B cell (primary cell): ENCODE measurements at regions not wholly inside any gene's neighbourhood (a gene's known extent, or its start where the extent isn't known, plus 50 kb on each side); places are given as distances from the start of the nearest gene placed in this dataset.

Source experiments
- ATAC-seq: fragments of 200-7000 bp; cut with Tn5 transposase; one replicate; pipeline ENCODE4 v1.10.0; 2021; ENCODE audit warnings: low read depth, mild to moderate bottlenecking, moderate number of reproducible peaks, moderate library complexity
- CTCF ChIA-PET: fragments of 350-600 bp; sonication (Branson Sonifier 250); formaldehyde crosslinking; loops from one replicate; lab custom pipeline; 2021; ENCODE audit warnings: antibody characterized with exemption, inconsistent platforms; lab: Charles Lee
- POLR2A ChIA-PET: fragments of 350-600 bp; sonication (Branson Sonifier 250); formaldehyde crosslinking; loops from one replicate; lab custom pipeline; 2021; ENCODE audit warnings: antibody characterized with exemption; lab: Charles Lee
- DNase-seq: peaks from one replicate; pipeline ENCODE4 v3.0.0; 2013
- H2AFZ ChIP-seq: 2 replicates; pipeline ENCODE4 v1.6.1; 2012; ENCODE audit warnings: mild to moderate bottlenecking, low read depth, low read length; ENCODE audit not compliant: insufficient read depth, poor library complexity, severe bottlenecking
- H3K27ac ChIP-seq, 2 donors: 1 replicate in 1 of 2; 2 replicates in 1 of 2; pipeline ENCODE4 v1.5.1; 2012 to 2013; ENCODE audit warnings: low read length in 2 of 2, mild to moderate bottlenecking in 2 of 2, moderate library complexity in 1 of 2
- H3K27me3 ChIP-seq, 4 experiments: fragments of 200-600 bp in 1 of 4; sonication (generic) in 1 of 4; replicated peaks in 1 of 4; 1 replicate in 2 of 4; 2 replicates in 2 of 4; pipeline versions ENCODE4 v1.6.1 to v1.7.0; 2013 to 2016; ENCODE audit warnings: low read length in 3 of 4, mild to moderate bottlenecking in 2 of 4, mixed read lengths in 1 of 4, moderate library complexity in 1 of 4; ENCODE audit not compliant: insufficient read depth in 4 of 4, control insufficient read depth in 3 of 4; ENCODE audit errors: control extremely low read depth in 1 of 4
- H3K36me3 ChIP-seq, 2 experiments: replicated peaks in 1 of 2; 1 replicate in 1 of 2; 2 replicates in 1 of 2; pipeline versions ENCODE4 v1.6.1 to v1.7.1; 2013; ENCODE audit warnings: low read length in 1 of 2; ENCODE audit not compliant: insufficient read depth in 2 of 2, control insufficient read depth in 1 of 2; ENCODE audit errors: control extremely low read depth in 1 of 2, extremely low read depth in 1 of 2
- H3K4me1 ChIP-seq, 2 donors: fragments of 200-600 bp in 1 of 2; sonication (generic) in 1 of 2; 1 replicate in 1 of 2; 2 replicates in 1 of 2; pipeline versions ENCODE4 v1.5.1 to v1.6.1; 2013 to 2017; ENCODE audit warnings: low read length in 2 of 2; ENCODE audit not compliant: control insufficient read depth in 2 of 2, insufficient read depth in 2 of 2
- H3K4me2 ChIP-seq: replicated peaks from 2 replicates; pipeline ENCODE3; 2012; ENCODE audit warnings: mild to moderate bottlenecking, low read depth, low read length; ENCODE audit not compliant: poor library complexity, severe bottlenecking
- H3K4me3 ChIP-seq, 5 experiments: fragments of 200-600 bp in 1 of 5; sonication (generic) in 1 of 5; 1 replicate in 3 of 5; 2 replicates in 2 of 5; pipeline versions ENCODE4 v1.5.1 to v1.7.0; 2011 to 2016; ENCODE audit warnings: low read length in 4 of 5, mild to moderate bottlenecking in 4 of 5, low read depth in 2 of 5, control low read depth in 1 of 5, moderate library complexity in 1 of 5; ENCODE audit not compliant: insufficient read depth in 1 of 5; ENCODE audit errors: control extremely low read depth in 1 of 5, extremely low read depth in 1 of 5
- H3K79me2 ChIP-seq: fragments of 200-600 bp; sonication (generic); one replicate; pipeline ENCODE4 v1.6.0; 2016; ENCODE audit warnings: low read length; ENCODE audit not compliant: control insufficient read depth, insufficient read depth
- H3K9ac ChIP-seq: fragments of 200-600 bp; sonication (generic); 2 replicates; pipeline ENCODE4 v1.6.1; 2017; ENCODE audit warnings: mild to moderate bottlenecking, low read length, moderate library complexity
- H3K9me3 ChIP-seq, 3 donors: one replicate each; pipeline versions ENCODE4 v1.6.1 to v1.7.1; 2013; ENCODE audit warnings: low read length in 2 of 3; ENCODE audit not compliant: control insufficient read depth in 2 of 3, insufficient read depth in 1 of 3; ENCODE audit errors: control extremely low read depth in 1 of 3
- H4K20me1 ChIP-seq: 2 replicates; pipeline ENCODE4 v1.6.0; 2012; ENCODE audit warnings: mild to moderate bottlenecking, low read length; ENCODE audit not compliant: insufficient read depth, control insufficient read depth, poor library complexity, severe bottlenecking
- H3K27ac Mint-ChIP-seq: one replicate; pipeline ENCODE4 v1.8.0; 2021; ENCODE audit warnings: mixed read lengths
- H3K27me3 Mint-ChIP-seq: one replicate; pipeline ENCODE4 v1.8.0; 2021; ENCODE audit warnings: mixed read lengths
- H3K4me1 Mint-ChIP-seq: one replicate; pipeline ENCODE4 v1.8.0; 2021; ENCODE audit warnings: mixed read lengths
- H3K4me3 Mint-ChIP-seq: one replicate; pipeline ENCODE4 v1.8.0; 2021; ENCODE audit warnings: mixed read lengths
- H3K9me3 Mint-ChIP-seq: one replicate; pipeline ENCODE4 v1.8.0; 2022; ENCODE audit warnings: mixed read lengths; ENCODE audit not compliant: insufficient read depth
- EZH2 ChIP-seq: IDR thresholded peaks from 2 replicates; pipeline ENCODE4 v1.6.1; 2012; ENCODE audit warnings: borderline replicate concordance, low read depth, mild to moderate bottlenecking, moderate library complexity, low read length; ENCODE audit not compliant: insufficient read depth, poor library complexity, severe bottlenecking
- WGBS: methylation state at CpG from one replicate; pipeline ENCODE4 v1.1.5; 2013; ENCODE audit warnings: missing lambda C conversion rate; ENCODE audit not compliant: insufficient coverage; 5-methylcytosine and 5-hydroxymethylcytosine counted together
- intact Hi-C: fragments of 100-400 bp; cut with micrococcal nuclease; formaldehyde crosslinking; loops from one replicate; pipeline ENCODE4 v1.10.0; 2022
- TF ChIP-seq, protein P1 (sequence below): fragments of 200-600 bp; IDR thresholded peaks from one replicate; pipeline ENCODE4 v1.8.0; 2022; ENCODE audit warnings: antibody characterized with exemption, mild to moderate bottlenecking

DNA sequence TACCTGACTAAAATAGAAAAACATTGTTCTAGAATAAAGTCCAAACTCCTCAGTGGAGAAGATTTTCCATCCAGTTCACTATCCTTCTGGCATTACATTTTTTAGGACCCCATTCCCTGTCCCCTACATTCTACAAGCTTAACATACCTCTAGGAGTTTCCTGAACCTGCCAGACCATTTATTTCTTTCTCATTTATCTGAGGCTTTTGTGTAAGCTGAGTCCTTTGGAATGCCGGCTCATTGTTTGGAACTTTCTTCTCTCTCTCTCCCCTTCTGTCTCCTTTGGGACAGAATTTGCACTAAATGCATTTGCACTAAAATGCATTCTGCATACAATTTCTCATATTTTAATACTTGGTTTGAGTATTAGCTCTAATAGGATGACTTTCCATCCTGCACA, 393.0 kb upstream of the ANO3 start:
- Histone ChIP-seq H3K9ac (no peak overlapping the region), H2AFZ (no peak overlapping the region), H3K27ac (no peak overlapping the region), H3K4me3 (no peak overlapping the region), H3K36me3 (no peaks in the 10 kb centered on the region), H3K4me1 (no peaks in the 10 kb centered on the region), H3K27me3 (no peaks in the 10 kb centered on the region), H4K20me1 (no peaks in the 10 kb centered on the region), H3K4me2 (no peak overlapping the region), H3K9me3 (peaks cover 0 to 6% (median 0%) of the 10 kb centered on the region in 3 donors), H3K79me2 (no peaks in the 10 kb centered on the region)
- ChIA-PET POLR2A (no interaction called here), CTCF (interaction anchor here (0.6 kb wide), 1 partner anchor 42 kb away, joined by 4 read pairs; no protein-coding TSS in a partner anchor)
- no peak for ATAC-seq
- intact Hi-C loops: no loop called here
- no peak for DNase-seq
- Mint-ChIP-seq H3K4me3 (no peak overlapping the region), H3K9me3 (no peaks in the 10 kb centered on the region), H3K27ac (no peak overlapping the region), H3K27me3 (peaks cover 3% of the 10 kb centered on the region), H3K4me1 (no peaks in the 10 kb centered on the region)
- no CpG with 5 or more reads among the region's 1 CpG for WGBS
- TF ChIP-seq, protein P1, sequence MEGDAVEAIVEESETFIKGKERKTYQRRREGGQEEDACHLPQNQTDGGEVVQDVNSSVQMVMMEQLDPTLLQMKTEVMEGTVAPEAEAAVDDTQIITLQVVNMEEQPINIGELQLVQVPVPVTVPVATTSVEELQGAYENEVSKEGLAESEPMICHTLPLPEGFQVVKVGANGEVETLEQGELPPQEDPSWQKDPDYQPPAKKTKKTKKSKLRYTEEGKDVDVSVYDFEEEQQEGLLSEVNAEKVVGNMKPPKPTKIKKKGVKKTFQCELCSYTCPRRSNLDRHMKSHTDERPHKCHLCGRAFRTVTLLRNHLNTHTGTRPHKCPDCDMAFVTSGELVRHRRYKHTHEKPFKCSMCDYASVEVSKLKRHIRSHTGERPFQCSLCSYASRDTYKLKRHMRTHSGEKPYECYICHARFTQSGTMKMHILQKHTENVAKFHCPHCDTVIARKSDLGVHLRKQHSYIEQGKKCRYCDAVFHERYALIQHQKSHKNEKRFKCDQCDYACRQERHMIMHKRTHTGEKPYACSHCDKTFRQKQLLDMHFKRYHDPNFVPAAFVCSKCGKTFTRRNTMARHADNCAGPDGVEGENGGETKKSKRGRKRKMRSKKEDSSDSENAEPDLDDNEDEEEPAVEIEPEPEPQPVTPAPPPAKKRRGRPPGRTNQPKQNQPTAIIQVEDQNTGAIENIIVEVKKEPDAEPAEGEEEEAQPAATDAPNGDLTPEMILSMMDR: no peak
- no peak for TF ChIP-seq EZH2

DNA sequence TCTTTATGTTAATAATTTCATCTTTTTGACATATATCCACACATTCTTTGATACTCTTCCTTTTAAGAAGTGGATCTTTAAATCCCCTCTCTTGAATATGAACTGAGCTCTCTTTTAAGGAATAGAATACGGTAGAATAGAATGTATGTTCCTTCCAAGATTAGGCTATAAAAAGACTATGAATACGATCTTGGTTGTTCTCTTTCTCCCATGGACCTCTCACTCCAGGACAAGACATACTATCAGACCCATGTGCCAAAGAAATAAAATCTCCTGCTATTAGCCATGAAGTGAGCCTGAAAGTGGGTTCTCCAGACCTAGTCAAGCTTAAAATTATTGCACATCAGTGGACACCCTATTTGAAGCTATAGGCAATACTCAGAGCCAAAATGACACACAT, 392.2 kb upstream of the ANO3 start:
- Histone ChIP-seq H3K27me3 (no peaks in the 10 kb centered on the region), H3K27ac (no peak overlapping the region), H3K4me1 (no peaks in the 10 kb centered on the region), H3K79me2 (no peaks in the 10 kb centered on the region), H3K9me3 (peaks cover 0 to 13% (median 0%) of the 10 kb centered on the region in 3 donors), H3K9ac (no peak overlapping the region), H2AFZ (no peak overlapping the region), H4K20me1 (no peaks in the 10 kb centered on the region), H3K4me3 (no peak overlapping the region), H3K4me2 (no peak overlapping the region), H3K36me3 (no peaks in the 10 kb centered on the region)
- no peak for DNase-seq
- Mint-ChIP-seq H3K27me3 (peaks cover 3% of the 10 kb centered on the region), H3K9me3 (no peaks in the 10 kb centered on the region), H3K27ac (no peak overlapping the region), H3K4me3 (no peak overlapping the region), H3K4me1 (no peaks in the 10 kb centered on the region)
- no peak for TF ChIP-seq EZH2
- TF ChIP-seq, protein P1: no peak
- ChIA-PET POLR2A (no interaction called here), CTCF (no interaction called here)
- ATAC-seq: no peak
- intact Hi-C loops: no loop called here
- no CpG with 5 or more reads among the region's 2 CpGs for WGBS
